GM19397 (cell line): ENCODE measurements at regions not wholly inside any gene's neighbourhood (a gene's known extent, or its start where the extent isn't known, plus 50 kb on each side); places are given as distances from the start of the nearest gene placed in this dataset.
"Not testable (repeated sequence)": the region's sequence is repeated elsewhere in the genome, so short reads cannot be mapped to it uniquely, and the experiment has no call there.

Experiments used
- ATAC-seq: cut with Tn5 transposase; IDR thresholded peaks from one replicate; pipeline ENCODE4 v1.9.1; 2021; ENCODE audit warnings: mild to moderate bottlenecking, moderate library complexity; ENCODE audit not compliant: unreplicated experiment

- no peak for ATAC-seq
Observed at GRCh38 chr5:131005963-131006684, 158.9 kb downstream of the HINT1 start.

GRCh38 chr5:131001507-131001906, 163.5 kb downstream of the HINT1 start:
- ATAC-seq: no peak

- ATAC-seq: no peak
Observed at GRCh38 chr5:131000289-131000688, 164.8 kb downstream of the HINT1 start.

- not testable (repeated sequence) for ATAC-seq
Observed at GRCh38 chr5:130996720-130997119, 168.3 kb downstream of the HINT1 start.

GRCh38 chr5:130995851-130996250, 169.2 kb downstream of the HINT1 start:
- no peak for ATAC-seq

GRCh38 chr5:130995254-130995515, 169.9 kb downstream of the HINT1 start:
- no peak for ATAC-seq

GRCh38 chr5:130994496-130995253, 170.4 kb downstream of the HINT1 start:
- no peak for ATAC-seq

GRCh38 chr5:130992621-130993020, 172.4 kb downstream of the HINT1 start:
- ATAC-seq: no peak

- ATAC-seq: no peak
Observed at GRCh38 chr5:130992095-130992494, 173.0 kb downstream of the HINT1 start.

GRCh38 chr5:130985776-130986175, 179.3 kb downstream of the HINT1 start:
- no peak for ATAC-seq

GRCh38 chr5:130981663-130982062, 183.4 kb downstream of the HINT1 start:
- no peak for ATAC-seq

- ATAC-seq: no peak
Observed at GRCh38 chr5:130978475-130978874, 186.6 kb downstream of the HINT1 start.

- ATAC-seq: no peak
Observed at GRCh38 chr5:130976493-130976892, 188.6 kb downstream of the HINT1 start.

- no peak for ATAC-seq
Observed at GRCh38 chr5:130975847-130976246, 189.2 kb downstream of the HINT1 start.

GRCh38 chr5:130975299-130975698, 189.8 kb downstream of the HINT1 start:
- ATAC-seq: no peak

GRCh38 chr5:130974021-130974683, 190.9 kb downstream of the HINT1 start:
- ATAC-seq: no peak

- no peak for ATAC-seq
Observed at GRCh38 chr5:130966990-130967525, 198.0 kb downstream of the HINT1 start.

- no peak for ATAC-seq
Observed at GRCh38 chr5:130965920-130966319, 199.1 kb downstream of the HINT1 start.

GRCh38 chr5:130965360-130965759, 199.7 kb downstream of the HINT1 start:
- ATAC-seq: no peak

- ATAC-seq: no peak
Observed at GRCh38 chr5:130964231-130965202, 200.5 kb downstream of the HINT1 start.

- ATAC-seq: no peak
Observed at GRCh38 chr5:130963798-130964197, 201.3 kb downstream of the HINT1 start.
